ENCODE measurements at regions not wholly inside any gene's neighbourhood (a gene's known extent, or its start where the extent isn't known, plus 50 kb on each side); places are given as distances from the start of the nearest gene placed in this dataset.

- DNase-seq (ENCODE audit: low read depth in 4 of 6, low spot score in 6 of 6) = no peak
- H3K27ac ChIP-seq (ENCODE audit: low read depth, low read length) = no peak overlapping the region
- no peaks in the 10 kb centered on the region for H3K36me3 ChIP-seq (ENCODE audit: control insufficient read depth, insufficient read depth, low read length)
- peaks cover 11% of the 10 kb centered on the region for H3K4me1 ChIP-seq (ENCODE audit: control insufficient read depth, insufficient read depth, low read length)
- H3K4me3 ChIP-seq (ENCODE audit: low read depth, low read length) = no peak overlapping the region
- peaks cover 13% of the 10 kb centered on the region for H3K27me3 ChIP-seq (ENCODE audit: control insufficient read depth, insufficient read depth, low read length)
- peaks cover 2% of the 10 kb centered on the region for H3K9me3 ChIP-seq (ENCODE audit: control insufficient read depth, insufficient read depth, low read length)
- WGBS (ENCODE audit: insufficient coverage) = 100% methylated on average over 2 of the region's 3 CpGs
These were observed 249.6 kb downstream of the BAMBI start for GRCh38 chr10:28926932-28927331.

GRCh38 chr10:28928484-28928883 lies 251.2 kb downstream of the BAMBI start:
- H3K9me3 ChIP-seq (ENCODE audit: control insufficient read depth, insufficient read depth, low read length) = peaks cover 2% of the 10 kb centered on the region
- H3K27ac ChIP-seq (ENCODE audit: low read depth, low read length) = no peak overlapping the region
- no CpG with 5 or more reads among the region's 2 CpGs for WGBS (ENCODE audit: insufficient coverage)
- H3K27me3 ChIP-seq (ENCODE audit: control insufficient read depth, insufficient read depth, low read length) = peaks cover 8% of the 10 kb centered on the region
- H3K36me3 ChIP-seq (ENCODE audit: control insufficient read depth, insufficient read depth, low read length) = no peaks in the 10 kb centered on the region
- H3K4me1 ChIP-seq (ENCODE audit: control insufficient read depth, insufficient read depth, low read length) = peaks cover 11% of the 10 kb centered on the region
- no peak overlapping the region for H3K4me3 ChIP-seq (ENCODE audit: low read depth, low read length)
- no peak for DNase-seq (ENCODE audit: low read depth in 4 of 6, low spot score in 6 of 6)

- H3K27ac ChIP-seq (ENCODE audit: low read depth, low read length) = no peak overlapping the region
- H3K9me3 ChIP-seq (ENCODE audit: control insufficient read depth, insufficient read depth, low read length) = peaks cover 2% of the 10 kb centered on the region
- peaks cover 6% of the 10 kb centered on the region for H3K4me1 ChIP-seq (ENCODE audit: control insufficient read depth, insufficient read depth, low read length)
- H3K4me3 ChIP-seq (ENCODE audit: low read depth, low read length) = no peak overlapping the region
- 94% methylated on average over 2 of the region's 3 CpGs for WGBS (ENCODE audit: insufficient coverage)
- no peak for DNase-seq (ENCODE audit: low read depth in 4 of 6, low spot score in 6 of 6)
- H3K27me3 ChIP-seq (ENCODE audit: control insufficient read depth, insufficient read depth, low read length) = peaks cover 5% of the 10 kb centered on the region
- no peaks in the 10 kb centered on the region for H3K36me3 ChIP-seq (ENCODE audit: control insufficient read depth, insufficient read depth, low read length)
These were observed 252.6 kb downstream of the BAMBI start for GRCh38 chr10:28929942-28930341.

DNA sequence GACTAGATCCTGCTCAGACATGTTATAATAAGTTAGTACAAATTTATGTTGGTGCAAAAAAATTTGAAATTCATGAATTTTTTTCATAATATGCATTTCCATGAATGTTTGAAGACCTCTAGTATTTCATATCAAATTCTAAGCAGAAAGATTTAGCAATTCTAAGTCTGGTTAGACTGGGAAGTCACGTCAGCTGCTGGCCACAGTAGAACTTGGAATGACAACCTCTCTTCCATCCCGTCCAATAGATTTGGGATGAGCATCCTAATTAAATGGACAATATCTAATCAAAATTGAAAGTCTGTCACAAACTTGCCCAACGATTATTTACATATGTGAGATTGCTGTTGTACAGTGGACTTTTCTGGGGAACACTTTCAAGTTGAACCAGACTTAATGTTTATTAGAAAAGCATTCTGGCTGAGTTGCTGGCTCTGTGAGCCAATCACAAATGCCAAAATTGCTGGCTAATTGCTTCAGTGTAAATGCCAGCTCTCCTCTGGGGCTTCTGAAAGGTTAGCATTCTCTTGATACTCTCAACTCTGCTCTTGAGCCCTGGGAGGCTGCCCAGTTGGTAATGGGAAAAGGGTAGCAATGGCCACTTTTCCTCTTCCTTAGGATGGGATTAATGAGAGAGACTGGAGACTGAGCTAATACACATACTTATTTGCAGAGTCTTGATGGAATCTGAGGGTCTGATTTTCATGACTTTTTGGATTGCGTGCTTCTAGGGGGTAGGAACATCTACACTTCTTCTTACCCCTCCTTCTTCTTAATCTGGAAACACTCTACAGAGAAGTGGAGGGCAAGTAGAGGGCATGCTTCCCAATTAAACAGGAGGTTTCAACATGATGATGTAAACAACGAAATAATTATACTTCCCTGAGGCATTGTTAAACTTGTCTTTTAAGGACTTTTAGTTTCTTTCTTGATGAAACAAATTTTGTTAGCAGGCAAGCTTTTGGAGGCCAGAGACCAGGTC lies 253.5 kb downstream of the BAMBI start:
- Histone ChIP-seq H3K9me3 (ENCODE audit: control insufficient read depth, insufficient read depth, low read length) (peaks cover 2% of the 10 kb centered on the region), H3K4me1 (ENCODE audit: control insufficient read depth, insufficient read depth, low read length) (peaks cover 4% of the 10 kb centered on the region), H3K27ac (ENCODE audit: low read depth, low read length) (no peak overlapping the region), H3K4me3 (ENCODE audit: low read depth, low read length) (no peak overlapping the region), H3K27me3 (ENCODE audit: control insufficient read depth, insufficient read depth, low read length) (no peaks in the 10 kb centered on the region), H3K36me3 (ENCODE audit: control insufficient read depth, insufficient read depth, low read length) (no peaks in the 10 kb centered on the region)
- DNase-seq (ENCODE audit: low read depth in 4 of 6, low spot score in 6 of 6) = no peak
- WGBS (ENCODE audit: insufficient coverage) = no CpG with 5 or more reads among the region's 5 CpGs

- H3K4me3 ChIP-seq (ENCODE audit: low read depth, low read length) = no peak overlapping the region
These were observed 257.7 kb downstream of the BAMBI start for GRCh38 chr10:28935061-28935460.

DNA sequence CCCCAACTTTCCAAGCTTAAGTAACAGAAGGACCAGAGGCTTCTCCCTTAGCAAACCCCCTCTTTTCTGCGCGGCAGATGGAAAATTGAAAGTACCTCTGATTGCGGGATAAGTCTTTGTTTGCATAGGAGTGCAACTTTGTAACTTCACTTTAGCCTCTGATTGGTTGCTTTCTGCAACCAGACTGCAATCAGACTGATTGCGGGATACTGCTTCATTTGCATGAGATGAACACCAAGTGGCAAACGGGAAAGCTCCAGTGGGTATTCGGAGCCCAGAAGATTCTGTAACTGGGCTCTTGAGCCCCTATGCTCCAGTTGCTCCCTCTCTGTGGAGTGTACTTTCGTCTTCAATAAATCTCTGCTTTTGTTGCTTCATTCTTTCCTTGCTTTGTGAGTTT lies 260.6 kb downstream of the BAMBI start:
- DNase-seq (ENCODE audit: low read depth in 4 of 6, low spot score in 6 of 6) = no peak
- H3K36me3 ChIP-seq (ENCODE audit: control insufficient read depth, insufficient read depth, low read length) = no peaks in the 10 kb centered on the region
- no peaks in the 10 kb centered on the region for H3K9me3 ChIP-seq (ENCODE audit: control insufficient read depth, insufficient read depth, low read length)
- WGBS (ENCODE audit: insufficient coverage) = 94% methylated on average over 5 of the region's 7 CpGs
- peaks cover 4% of the 10 kb centered on the region for H3K27me3 ChIP-seq (ENCODE audit: control insufficient read depth, insufficient read depth, low read length)
- H3K4me1 ChIP-seq (ENCODE audit: control insufficient read depth, insufficient read depth, low read length) = peaks cover 16% of the 10 kb centered on the region
- H3K27ac ChIP-seq (ENCODE audit: low read depth, low read length) = no peak overlapping the region
- no peak overlapping the region for H3K4me3 ChIP-seq (ENCODE audit: low read depth, low read length)

More at GRCh38 chr10:28935061-28935460, 257.7 kb downstream of the BAMBI start:
- DNase-seq (ENCODE audit: low read depth in 4 of 6, low spot score in 6 of 6) = no peak
- Histone ChIP-seq H3K27ac (ENCODE audit: low read depth, low read length) (no peak overlapping the region), H3K4me1 (ENCODE audit: control insufficient read depth, insufficient read depth, low read length) (peaks cover 16% of the 10 kb centered on the region), H3K36me3 (ENCODE audit: control insufficient read depth, insufficient read depth, low read length) (no peaks in the 10 kb centered on the region), H3K27me3 (ENCODE audit: control insufficient read depth, insufficient read depth, low read length) (peaks cover 4% of the 10 kb centered on the region), H3K9me3 (ENCODE audit: control insufficient read depth, insufficient read depth, low read length) (peaks cover 2% of the 10 kb centered on the region)
- no CpG with 5 or more reads among the region's 2 CpGs for WGBS (ENCODE audit: insufficient coverage)

DNA sequence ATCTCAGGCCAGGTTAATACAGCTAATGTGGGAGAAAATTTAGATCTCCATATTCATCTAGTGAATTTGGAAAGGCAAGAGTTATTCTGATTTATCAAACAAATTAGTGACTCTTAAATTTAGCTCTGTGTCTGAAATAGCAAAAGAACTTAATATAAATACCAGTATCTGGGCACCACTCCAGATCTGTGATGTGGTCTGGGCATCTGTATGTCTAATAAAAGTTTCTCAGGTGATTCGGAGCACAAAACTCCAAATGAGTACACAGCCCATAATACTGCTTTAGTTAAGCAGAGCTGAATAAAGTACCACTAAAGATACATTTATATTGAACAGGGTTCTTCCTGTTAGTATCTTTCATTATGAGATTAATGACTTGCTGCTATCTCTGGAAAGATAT lies 261.4 kb downstream of the BAMBI start:
- H3K4me3 ChIP-seq (ENCODE audit: low read depth, low read length) = no peak overlapping the region
- H3K9me3 ChIP-seq (ENCODE audit: control insufficient read depth, insufficient read depth, low read length) = no peaks in the 10 kb centered on the region
- H3K27ac ChIP-seq (ENCODE audit: low read depth, low read length) = no peak overlapping the region
- peaks cover 16% of the 10 kb centered on the region for H3K4me1 ChIP-seq (ENCODE audit: control insufficient read depth, insufficient read depth, low read length)
- H3K36me3 ChIP-seq (ENCODE audit: control insufficient read depth, insufficient read depth, low read length) = no peaks in the 10 kb centered on the region
- no peak for DNase-seq (ENCODE audit: low read depth in 4 of 6, low spot score in 6 of 6)
- H3K27me3 ChIP-seq (ENCODE audit: control insufficient read depth, insufficient read depth, low read length) = peaks cover 4% of the 10 kb centered on the region
- no CpG with 5 or more reads among the region's 1 CpG for WGBS (ENCODE audit: insufficient coverage)

DNA sequence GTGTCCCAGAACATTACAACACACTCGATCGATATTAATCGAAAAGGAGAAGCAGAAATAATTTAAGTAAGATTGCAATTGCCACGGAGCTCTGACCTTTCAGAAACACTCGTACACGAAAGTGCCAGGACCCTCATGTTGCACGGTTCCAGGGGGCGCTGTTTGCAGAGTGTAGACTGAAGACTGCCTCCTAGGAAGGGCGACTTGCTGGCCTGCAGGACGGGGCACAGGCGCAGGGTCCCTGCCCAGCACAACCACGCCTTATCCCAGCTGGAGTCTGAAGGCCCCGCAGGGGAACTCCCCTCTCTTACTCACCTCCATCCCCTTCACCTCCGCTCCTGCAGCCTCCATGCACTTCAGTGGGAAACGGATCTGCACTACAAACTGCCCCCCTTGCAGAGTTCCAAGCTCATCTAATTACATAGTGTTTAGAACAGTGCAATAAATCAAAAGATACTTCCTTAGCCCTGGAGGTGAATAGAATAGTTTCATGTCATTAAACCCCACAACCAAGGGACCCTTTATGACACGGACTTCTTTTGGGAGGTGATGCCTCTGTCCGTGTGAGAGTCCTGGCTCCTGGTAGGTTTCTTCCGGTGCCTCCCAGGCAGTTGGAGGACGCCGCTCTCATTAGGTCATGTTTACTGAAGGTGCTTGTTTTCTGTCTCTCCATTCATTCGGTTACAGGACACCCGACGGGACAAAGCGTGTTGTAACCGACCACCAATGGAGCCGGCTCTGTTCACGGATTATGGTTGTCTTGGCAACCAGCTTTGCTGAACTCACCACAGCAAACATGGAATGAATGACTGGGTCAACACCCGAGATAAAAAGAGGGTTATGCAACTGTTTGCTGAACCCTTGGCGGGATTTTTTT lies 262.2 kb downstream of the BAMBI start:
- Histone ChIP-seq H3K27me3 (ENCODE audit: control insufficient read depth, insufficient read depth, low read length) (peaks cover 4% of the 10 kb centered on the region), H3K36me3 (ENCODE audit: control insufficient read depth, insufficient read depth, low read length) (no peaks in the 10 kb centered on the region), H3K4me3 (ENCODE audit: low read depth, low read length) (no peak overlapping the region), H3K27ac (ENCODE audit: low read depth, low read length) (peak overlapping the region; percentile 25), H3K4me1 (ENCODE audit: control insufficient read depth, insufficient read depth, low read length) (peaks cover 16% of the 10 kb centered on the region), H3K9me3 (ENCODE audit: control insufficient read depth, insufficient read depth, low read length) (no peaks in the 10 kb centered on the region)
- peak; percentile 42 to 93 (median 50) for DNase-seq (ENCODE audit: low read depth in 4 of 6, low spot score in 6 of 6)
- 23% methylated on average over 26 of the region's 29 CpGs for WGBS (ENCODE audit: insufficient coverage)

DNA sequence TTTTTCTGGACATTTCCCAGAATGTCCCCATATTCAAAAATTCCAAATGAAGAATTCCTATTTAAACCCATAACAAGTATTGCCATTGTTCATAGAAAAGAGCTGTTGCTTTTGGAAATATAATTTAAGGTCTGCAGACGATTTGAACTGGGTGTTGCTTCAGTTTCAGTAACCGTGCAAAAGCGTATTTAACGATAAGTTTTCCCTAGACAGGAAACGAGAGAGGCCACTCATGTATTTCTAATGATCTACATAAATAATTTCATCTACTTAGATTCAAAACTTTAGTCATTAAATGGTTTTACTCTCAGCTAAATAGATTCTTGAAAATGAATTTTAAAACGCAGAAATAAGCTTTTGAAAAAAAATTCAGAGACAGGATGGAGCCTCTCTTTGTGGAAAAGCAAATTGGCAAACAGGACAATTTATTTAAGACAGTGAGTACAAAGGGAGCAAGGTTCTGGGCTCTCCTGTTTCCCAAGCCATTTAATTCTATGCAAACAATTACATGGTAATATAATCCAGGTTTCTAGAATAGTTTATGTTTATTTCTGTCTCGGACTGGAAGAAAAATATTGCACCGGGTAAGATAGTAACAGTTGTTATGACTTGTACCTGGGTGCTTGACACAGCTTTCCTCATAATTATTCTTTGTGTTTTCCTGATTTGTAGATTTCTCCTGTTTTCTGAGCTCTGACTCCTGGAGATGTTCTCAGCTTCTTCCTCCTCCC lies 263.0 kb downstream of the BAMBI start:
- WGBS (ENCODE audit: insufficient coverage) = no CpG with 5 or more reads among the region's 8 CpGs
- Histone ChIP-seq H3K27ac (ENCODE audit: low read depth, low read length) (no peak overlapping the region), H3K4me3 (ENCODE audit: low read depth, low read length) (no peak overlapping the region)

More for the DNA sequence above, 263.0 kb downstream of the BAMBI start:
- H3K9me3 ChIP-seq (ENCODE audit: control insufficient read depth, insufficient read depth, low read length) = no peaks in the 10 kb centered on the region
- peaks cover 4% of the 10 kb centered on the region for H3K27me3 ChIP-seq (ENCODE audit: control insufficient read depth, insufficient read depth, low read length)
- no peak for DNase-seq (ENCODE audit: low read depth in 4 of 6, low spot score in 6 of 6)
- H3K4me1 ChIP-seq (ENCODE audit: control insufficient read depth, insufficient read depth, low read length) = peaks cover 16% of the 10 kb centered on the region
- H3K36me3 ChIP-seq (ENCODE audit: control insufficient read depth, insufficient read depth, low read length) = no peaks in the 10 kb centered on the region

Measured in spinal cord (tissue), 9 donors.